Stomach (tissue), 4 donors: ENCODE measurements at regions not wholly inside any gene's neighbourhood (a gene's known extent, or its start where the extent isn't known, plus 50 kb on each side); places are given as distances from the start of the nearest gene placed in this dataset.

Experiments
- EP300 ChIP-seq: sonication (generic); formaldehyde crosslinking; IDR thresholded peaks from one replicate; pipeline ENCODE4 v1.6.1; 2017; ENCODE audit warnings: antibody characterized with exemption
- POLR2A ChIP-seq, 4 donors: fragments of 450-650 bp; IDR thresholded peaks; one replicate each; pipeline ENCODE4 v1.6.1; 2016; ENCODE audit warnings: antibody characterized with exemption in 4 of 4, control low read depth in 2 of 4, mild to moderate bottlenecking in 1 of 4, moderate library complexity in 1 of 4
- TF ChIP-seq, protein P1 (sequence below), 7 experiments: fragments of 450-650 bp in 4 of 7; fragments of 200-600 bp in 3 of 7; sonication (generic) in 3 of 7; IDR thresholded peaks; one replicate each; pipeline ENCODE4 v1.5.1; 2016 to 2019; ENCODE audit warnings: antibody characterized with exemption in 7 of 7, control low read depth in 2 of 7, mild to moderate bottlenecking in 1 of 7

DNA sequence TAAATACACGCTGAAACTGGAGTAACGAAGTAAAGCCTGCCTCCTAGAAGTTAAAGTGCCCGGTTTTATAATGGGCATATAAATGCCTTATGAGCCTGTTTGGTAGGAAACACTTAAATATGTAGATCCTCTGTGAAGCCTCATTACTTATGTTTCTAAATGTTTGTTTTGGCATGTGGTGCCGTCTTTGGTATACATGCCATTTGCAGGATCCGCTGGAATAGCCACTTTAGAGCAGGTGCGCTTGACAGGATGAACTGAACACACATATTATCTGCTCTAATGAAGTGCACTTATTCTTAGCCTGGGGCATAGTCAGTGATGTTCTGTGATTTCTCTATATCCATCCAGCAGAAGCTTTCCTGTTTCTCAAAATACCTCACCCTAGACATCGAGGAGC is 778.1 kb upstream of the WWC1 start:
- TF ChIP-seq POLR2A (IDR thresholded peaks at IDR 0.05) (no peak), EP300 (no peak)
- TF ChIP-seq, protein P1, sequence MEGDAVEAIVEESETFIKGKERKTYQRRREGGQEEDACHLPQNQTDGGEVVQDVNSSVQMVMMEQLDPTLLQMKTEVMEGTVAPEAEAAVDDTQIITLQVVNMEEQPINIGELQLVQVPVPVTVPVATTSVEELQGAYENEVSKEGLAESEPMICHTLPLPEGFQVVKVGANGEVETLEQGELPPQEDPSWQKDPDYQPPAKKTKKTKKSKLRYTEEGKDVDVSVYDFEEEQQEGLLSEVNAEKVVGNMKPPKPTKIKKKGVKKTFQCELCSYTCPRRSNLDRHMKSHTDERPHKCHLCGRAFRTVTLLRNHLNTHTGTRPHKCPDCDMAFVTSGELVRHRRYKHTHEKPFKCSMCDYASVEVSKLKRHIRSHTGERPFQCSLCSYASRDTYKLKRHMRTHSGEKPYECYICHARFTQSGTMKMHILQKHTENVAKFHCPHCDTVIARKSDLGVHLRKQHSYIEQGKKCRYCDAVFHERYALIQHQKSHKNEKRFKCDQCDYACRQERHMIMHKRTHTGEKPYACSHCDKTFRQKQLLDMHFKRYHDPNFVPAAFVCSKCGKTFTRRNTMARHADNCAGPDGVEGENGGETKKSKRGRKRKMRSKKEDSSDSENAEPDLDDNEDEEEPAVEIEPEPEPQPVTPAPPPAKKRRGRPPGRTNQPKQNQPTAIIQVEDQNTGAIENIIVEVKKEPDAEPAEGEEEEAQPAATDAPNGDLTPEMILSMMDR (IDR thresholded peaks at IDR 0.05), result no peak
